Upper lobe of right lung (tissue), 1 donor: ENCODE measurements at regions not wholly inside any gene's neighbourhood (a gene's known extent, or its start where the extent isn't known, plus 50 kb on each side); places are given as distances from the start of the nearest gene placed in this dataset.

Source experiments
- ATAC-seq: fragments of 200-7000 bp; cut with Tn5 transposase; one replicate; pipeline ENCODE4 v1.9.1; 2020; ENCODE audit warnings: mild to moderate bottlenecking, moderate library complexity
- DNase-seq: peaks from one replicate; pipeline ENCODE4 v3.0.0-alpha.2; 2020
- H3K27ac ChIP-seq: fragments of 200-600 bp; one replicate; pipeline ENCODE4 v1.8.0; 2022
- H3K27me3 ChIP-seq: fragments of 200-600 bp; one replicate; pipeline ENCODE4 v1.8.0; 2022; ENCODE audit warnings: mild to moderate bottlenecking
- H3K36me3 ChIP-seq: fragments of 200-600 bp; one replicate; pipeline ENCODE4 v1.8.0; 2022
- H3K4me1 ChIP-seq: fragments of 200-600 bp; one replicate; pipeline ENCODE4 v1.8.0; 2022
- H3K4me3 ChIP-seq: fragments of 200-600 bp; one replicate; pipeline ENCODE4 v1.8.0; 2022; ENCODE audit warnings: mild to moderate bottlenecking
- H3K9me3 ChIP-seq: fragments of 200-600 bp; one replicate; pipeline ENCODE4 v1.8.0; 2022
- intact Hi-C: fragments of 100-400 bp; cut with DNase I; formaldehyde crosslinking; loops from one replicate; pipeline ENCODE4 v1.11.0; 2022
- TF ChIP-seq, protein P1 (sequence below): fragments of 200-600 bp; IDR thresholded peaks from one replicate; pipeline ENCODE4 v1.8.0; 2022; ENCODE audit warnings: antibody characterized with exemption
- donor health status: DM: no; HTN: yes; CAD: no; lungs with severe emphysema.

DNA sequence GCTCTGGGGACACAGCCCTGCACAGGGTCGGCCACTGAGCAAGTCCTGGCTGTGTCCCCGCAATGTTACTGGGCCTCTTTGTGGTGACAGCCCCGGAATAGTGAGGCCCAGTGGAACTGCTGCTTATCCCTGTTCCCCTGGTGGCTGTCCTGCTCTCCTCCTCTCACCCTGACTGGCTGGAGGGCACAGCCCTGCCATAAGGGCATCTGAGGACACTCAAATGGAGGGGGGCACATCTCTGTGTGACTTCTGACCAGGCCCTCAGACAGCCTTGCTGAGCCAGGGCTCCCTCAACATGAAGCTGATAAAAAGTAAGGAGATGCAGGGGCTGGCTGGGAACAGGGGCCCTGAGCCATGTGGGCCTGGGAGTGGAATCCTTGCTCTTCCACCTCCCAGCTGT is 127.4 kb upstream of the ATP2B2 start:
- TF ChIP-seq, protein P1, sequence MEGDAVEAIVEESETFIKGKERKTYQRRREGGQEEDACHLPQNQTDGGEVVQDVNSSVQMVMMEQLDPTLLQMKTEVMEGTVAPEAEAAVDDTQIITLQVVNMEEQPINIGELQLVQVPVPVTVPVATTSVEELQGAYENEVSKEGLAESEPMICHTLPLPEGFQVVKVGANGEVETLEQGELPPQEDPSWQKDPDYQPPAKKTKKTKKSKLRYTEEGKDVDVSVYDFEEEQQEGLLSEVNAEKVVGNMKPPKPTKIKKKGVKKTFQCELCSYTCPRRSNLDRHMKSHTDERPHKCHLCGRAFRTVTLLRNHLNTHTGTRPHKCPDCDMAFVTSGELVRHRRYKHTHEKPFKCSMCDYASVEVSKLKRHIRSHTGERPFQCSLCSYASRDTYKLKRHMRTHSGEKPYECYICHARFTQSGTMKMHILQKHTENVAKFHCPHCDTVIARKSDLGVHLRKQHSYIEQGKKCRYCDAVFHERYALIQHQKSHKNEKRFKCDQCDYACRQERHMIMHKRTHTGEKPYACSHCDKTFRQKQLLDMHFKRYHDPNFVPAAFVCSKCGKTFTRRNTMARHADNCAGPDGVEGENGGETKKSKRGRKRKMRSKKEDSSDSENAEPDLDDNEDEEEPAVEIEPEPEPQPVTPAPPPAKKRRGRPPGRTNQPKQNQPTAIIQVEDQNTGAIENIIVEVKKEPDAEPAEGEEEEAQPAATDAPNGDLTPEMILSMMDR = no peak
- DNase-seq = no peak
- no peaks in the 10 kb centered on the region for H3K27me3 ChIP-seq
- H3K36me3 ChIP-seq = no peaks in the 10 kb centered on the region
- no peak overlapping the region for H3K4me3 ChIP-seq
- no peak for ATAC-seq
- no peaks in the 10 kb centered on the region for H3K4me1 ChIP-seq
- no peak overlapping the region for H3K27ac ChIP-seq
- intact Hi-C loops = no loop called here
- H3K9me3 ChIP-seq = peaks cover 5% of the 10 kb centered on the region

DNA sequence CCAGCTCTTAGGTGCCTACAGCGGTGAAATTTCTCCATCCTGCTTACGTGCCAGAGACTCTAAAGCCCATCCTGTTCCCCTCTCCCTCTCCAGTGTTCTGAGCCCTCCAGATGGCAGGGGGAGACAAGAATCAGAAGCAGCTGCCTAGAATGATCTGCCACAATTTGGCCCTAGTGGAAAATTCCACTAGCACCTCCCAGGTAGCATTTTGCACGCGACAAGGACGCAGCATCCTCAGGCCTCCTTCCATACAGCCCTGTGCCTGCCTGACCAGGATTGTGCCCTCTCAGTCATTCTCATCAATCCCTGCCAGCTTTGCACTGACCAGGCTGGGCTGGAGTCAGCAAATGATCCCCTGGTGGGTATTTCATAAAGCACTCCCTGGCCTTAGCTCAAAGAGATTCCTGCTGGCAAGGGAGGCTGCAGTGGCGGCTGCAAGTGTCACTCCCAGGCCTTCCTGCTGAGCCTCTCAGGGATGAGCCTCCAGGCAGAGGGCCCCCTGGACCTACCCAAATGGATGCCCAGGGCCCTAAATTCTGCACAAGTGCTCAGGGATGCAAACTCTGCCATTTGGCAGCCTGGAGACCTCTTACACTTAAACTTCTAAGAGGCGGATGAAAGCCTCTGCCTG is 130.2 kb upstream of the ATP2B2 start:
- ATAC-seq (no peak), DNase-seq (no peak)
- no peak overlapping the region for H3K4me3 ChIP-seq
- TF ChIP-seq, protein P1 = no peak
- no peak overlapping the region for H3K27ac ChIP-seq
- H3K4me1 ChIP-seq = no peaks in the 10 kb centered on the region
- H3K27me3 ChIP-seq = no peaks in the 10 kb centered on the region
- H3K9me3 ChIP-seq = peaks cover 5% of the 10 kb centered on the region
- intact Hi-C loops = no loop called here
- H3K36me3 ChIP-seq = no peaks in the 10 kb centered on the region

DNA sequence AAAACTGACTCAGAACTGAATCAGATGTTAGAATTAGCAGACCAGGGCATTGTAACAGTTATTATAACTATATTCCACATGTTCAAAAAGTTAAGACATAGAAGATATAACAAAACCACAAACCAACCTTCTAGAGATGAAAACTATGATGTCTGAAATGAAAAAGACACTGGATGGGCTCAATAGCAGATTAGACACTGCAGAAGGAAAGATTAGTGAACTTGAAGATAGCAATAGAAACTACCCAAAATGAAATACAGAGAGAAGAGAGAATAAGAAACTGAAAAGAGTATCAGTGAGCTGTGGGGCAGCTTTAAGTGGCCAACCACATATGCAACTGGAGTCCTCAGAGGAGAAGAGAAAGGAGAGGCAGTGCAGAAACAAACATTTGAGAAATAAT is 132.0 kb upstream of the ATP2B2 start:
- no peak for DNase-seq
- H3K4me1 ChIP-seq = no peaks in the 10 kb centered on the region
- H3K36me3 ChIP-seq = no peaks in the 10 kb centered on the region
- intact Hi-C loops = no loop called here
- peaks cover 5% of the 10 kb centered on the region for H3K9me3 ChIP-seq
- no peak overlapping the region for H3K4me3 ChIP-seq
- no peaks in the 10 kb centered on the region for H3K27me3 ChIP-seq
- TF ChIP-seq, protein P1 = no peak
- ATAC-seq = no peak
- no peak overlapping the region for H3K27ac ChIP-seq

DNA sequence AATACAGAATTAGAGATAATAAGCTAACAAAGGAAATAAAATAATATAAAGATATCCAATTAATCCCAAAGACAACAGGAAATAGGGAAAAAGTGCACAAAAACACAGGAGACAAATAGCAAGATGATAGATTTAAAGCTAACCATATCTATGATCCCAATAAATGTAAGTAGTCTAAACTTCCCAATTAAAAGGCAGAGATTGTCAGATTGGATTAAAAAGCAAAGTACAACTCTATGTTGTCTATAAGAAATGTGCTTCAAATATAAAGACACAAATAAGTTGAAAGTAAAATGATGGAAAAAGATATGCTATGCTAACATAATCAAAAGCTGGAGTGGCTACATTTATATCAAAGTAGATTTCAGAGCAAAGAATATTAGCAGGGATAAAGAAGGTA is 133.1 kb upstream of the ATP2B2 start:
- peaks cover 5% of the 10 kb centered on the region for H3K9me3 ChIP-seq
- DNase-seq (no peak), ATAC-seq (no peak)
- no peaks in the 10 kb centered on the region for H3K27me3 ChIP-seq
- no peak overlapping the region for H3K27ac ChIP-seq
- no peaks in the 10 kb centered on the region for H3K4me1 ChIP-seq
- TF ChIP-seq, protein P1 = no peak
- intact Hi-C loops = no loop called here
- no peak overlapping the region for H3K4me3 ChIP-seq
- no peaks in the 10 kb centered on the region for H3K36me3 ChIP-seq

DNA sequence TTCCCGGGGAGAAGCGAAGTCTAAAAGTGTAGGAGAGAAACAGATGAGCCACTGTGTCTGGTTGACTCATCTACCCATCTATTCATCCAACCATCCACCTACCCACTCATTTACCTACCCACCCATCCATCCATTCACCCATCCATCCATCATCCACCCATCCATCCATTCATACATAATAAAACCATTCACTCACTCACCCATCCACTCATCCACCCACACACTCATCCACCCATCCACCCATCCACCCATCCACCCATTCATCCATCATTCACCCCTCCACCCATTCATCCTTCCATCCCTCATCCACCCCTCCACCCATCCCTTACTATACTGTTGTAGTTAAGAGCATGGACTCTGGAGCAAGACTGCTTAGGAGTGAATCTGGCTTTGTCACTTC is 136.4 kb upstream of the ATP2B2 start:
- H3K4me1 ChIP-seq = no peaks in the 10 kb centered on the region
- DNase-seq = no peak
- no peak overlapping the region for H3K4me3 ChIP-seq
- H3K27me3 ChIP-seq = peaks cover 3% of the 10 kb centered on the region
- H3K36me3 ChIP-seq = no peaks in the 10 kb centered on the region
- intact Hi-C loops = no loop called here
- no peak for ATAC-seq
- TF ChIP-seq, protein P1 = no peak
- peaks cover 5% of the 10 kb centered on the region for H3K9me3 ChIP-seq
- H3K27ac ChIP-seq = no peak overlapping the region

DNA sequence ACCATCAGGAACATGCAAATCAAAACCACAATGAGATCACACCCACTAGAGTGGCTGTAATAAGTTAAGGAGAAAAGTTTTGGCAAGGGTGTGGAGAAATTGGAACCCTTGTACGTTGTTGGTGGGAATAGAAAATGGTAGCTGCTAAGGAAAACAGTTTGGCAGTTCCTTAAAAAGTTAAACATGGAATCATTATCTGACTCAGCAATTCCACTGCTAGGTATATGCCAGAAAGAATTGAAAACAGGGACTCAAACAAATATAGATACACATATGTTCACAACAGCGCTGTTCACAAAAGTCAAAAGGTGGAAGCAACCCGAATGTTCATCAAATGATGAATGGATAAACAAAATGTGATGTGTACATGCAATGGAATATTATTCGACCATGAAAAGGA is 138.8 kb upstream of the ATP2B2 start:
- DNase-seq = no peak
- Histone ChIP-seq H3K36me3 (no peaks in the 10 kb centered on the region), H3K4me1 (no peaks in the 10 kb centered on the region), H3K27me3 (peaks cover 3% of the 10 kb centered on the region), H3K4me3 (no peak overlapping the region), H3K27ac (no peak overlapping the region), H3K9me3 (no peaks in the 10 kb centered on the region)
- no peak for ATAC-seq
- intact Hi-C loops = no loop called here
- TF ChIP-seq, protein P1 = no peak
